ENCODE measurements at regions not wholly inside any gene's neighbourhood (a gene's known extent, or its start where the extent isn't known, plus 50 kb on each side); places are given as distances from the start of the nearest gene placed in this dataset.

DNA sequence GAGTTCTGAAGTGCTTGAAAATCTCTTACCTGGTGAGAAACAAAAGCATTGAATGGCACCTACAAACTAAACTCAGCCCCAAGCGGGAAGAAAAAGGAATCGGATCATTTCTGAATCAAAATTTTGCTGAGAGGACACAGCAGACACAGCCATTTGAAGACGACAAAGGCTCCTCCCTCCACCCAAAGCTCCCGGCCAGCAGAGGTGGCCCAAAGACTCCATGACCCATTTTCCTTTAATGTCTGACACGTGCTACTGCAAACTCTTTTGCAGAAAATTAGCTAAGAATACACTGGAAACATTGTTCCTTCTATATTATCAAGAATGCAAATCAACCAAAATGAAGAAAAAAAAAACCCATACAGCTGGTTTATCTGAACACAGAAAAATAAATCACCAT is 85.9 kb upstream of the FOXN3 start:
- H3K36me3 ChIP-seq, result peaks cover 4% of the 10 kb centered on the region
- no peak for TF ChIP-seq CTCF (IDR thresholded peaks at IDR 0.05)
- H3K27ac ChIP-seq, result no peak overlapping the region
- H3K4me1 ChIP-seq (ENCODE audit: control insufficient read depth in 1 of 2, insufficient read depth in 1 of 2, low read depth in 1 of 2, low read length in 1 of 2), result peaks cover 24 to 26% of the 10 kb centered on the region in 2 experiments
- no peak overlapping the region for H3K4me3 ChIP-seq (ENCODE audit: low read depth in 1 of 2, low read length in 1 of 2)
- H3K27me3 ChIP-seq, result no peaks in the 10 kb centered on the region
- H3K9me3 ChIP-seq, result no peaks in the 10 kb centered on the region

GRCh38 chr14:89501381-89501780 is 84.3 kb upstream of the FOXN3 start:
- Histone ChIP-seq H3K4me1 (ENCODE audit: control insufficient read depth in 1 of 2, insufficient read depth in 1 of 2, low read depth in 1 of 2, low read length in 1 of 2) (peaks cover 22 to 26% of the 10 kb centered on the region in 2 experiments), H3K4me3 (ENCODE audit: low read depth in 1 of 2, low read length in 1 of 2) (no peak overlapping the region), H3K27ac (no peak overlapping the region), H3K27me3 (no peaks in the 10 kb centered on the region), H3K36me3 (peaks cover 4% of the 10 kb centered on the region), H3K9me3 (no peaks in the 10 kb centered on the region)
- no peak for TF ChIP-seq CTCF (IDR thresholded peaks at IDR 0.05)

DNA sequence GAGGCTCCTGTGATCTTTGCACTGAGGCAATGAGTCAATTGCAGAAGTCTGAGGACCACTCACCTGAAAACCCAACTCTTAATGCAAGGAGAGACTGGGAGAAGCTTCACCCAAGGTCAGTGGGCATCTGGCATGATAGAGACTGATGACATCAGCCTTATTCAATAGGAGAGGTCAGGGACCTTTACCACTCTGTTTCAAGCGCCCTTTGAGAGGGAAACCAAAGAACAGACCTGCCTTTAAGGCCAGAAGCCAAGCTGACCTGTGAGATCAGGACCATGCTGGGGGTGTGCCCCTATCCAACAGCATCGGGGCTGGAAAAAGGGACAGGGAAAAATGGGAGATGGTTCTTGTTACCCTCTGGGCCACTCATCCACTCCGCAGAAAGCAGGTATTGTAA is 83.3 kb upstream of the FOXN3 start:
- Histone ChIP-seq H3K36me3 (peaks cover 4% of the 10 kb centered on the region), H3K4me1 (ENCODE audit: control insufficient read depth in 1 of 2, insufficient read depth in 1 of 2, low read depth in 1 of 2, low read length in 1 of 2) (peaks cover 22 to 26% of the 10 kb centered on the region in 2 experiments), H3K27me3 (no peaks in the 10 kb centered on the region), H3K4me3 (ENCODE audit: low read depth in 1 of 2, low read length in 1 of 2) (no peak overlapping the region), H3K27ac (no peak overlapping the region), H3K9me3 (no peaks in the 10 kb centered on the region)
- TF ChIP-seq CTCF (IDR thresholded peaks at IDR 0.05), result no peak

GRCh38 chr14:89498878-89499277 is 81.8 kb upstream of the FOXN3 start:
- no peaks in the 10 kb centered on the region for H3K27me3 ChIP-seq
- peaks cover 10 to 13% of the 10 kb centered on the region in 2 experiments for H3K4me1 ChIP-seq (ENCODE audit: control insufficient read depth in 1 of 2, insufficient read depth in 1 of 2, low read depth in 1 of 2, low read length in 1 of 2)
- no peak overlapping the region for H3K27ac ChIP-seq
- H3K36me3 ChIP-seq, result peaks cover 4% of the 10 kb centered on the region
- no peak for TF ChIP-seq CTCF (IDR thresholded peaks at IDR 0.05)
- no peak overlapping the region for H3K4me3 ChIP-seq (ENCODE audit: low read depth in 1 of 2, low read length in 1 of 2)
- no peaks in the 10 kb centered on the region for H3K9me3 ChIP-seq

DNA sequence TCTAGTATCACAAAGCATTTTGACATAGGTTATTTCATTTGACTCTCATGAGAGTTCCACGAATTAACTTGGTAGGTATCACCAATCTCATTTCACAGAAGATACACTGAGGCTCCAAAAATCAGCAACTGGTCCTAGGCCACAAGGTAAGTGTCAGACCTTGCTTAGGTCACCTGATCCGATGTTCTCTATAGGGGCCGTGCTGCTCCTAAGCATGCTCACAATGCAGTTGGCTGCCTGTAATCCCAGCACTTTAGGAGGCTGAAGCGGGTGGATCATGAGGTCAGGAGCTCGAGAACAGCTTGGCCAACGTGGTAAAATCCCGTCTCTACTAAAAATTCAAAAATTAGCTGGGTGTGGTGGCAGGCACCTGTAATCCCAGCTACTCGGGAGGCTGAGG is 78.7 kb upstream of the FOXN3 start:
- no peaks in the 10 kb centered on the region for H3K9me3 ChIP-seq

More for the DNA sequence above, 78.7 kb upstream of the FOXN3 start:
- H3K27ac ChIP-seq, result no peak overlapping the region
- no peaks in the 10 kb centered on the region for H3K27me3 ChIP-seq
- H3K4me1 ChIP-seq (ENCODE audit: control insufficient read depth in 1 of 2, insufficient read depth in 1 of 2, low read depth in 1 of 2, low read length in 1 of 2), result peaks cover 5 to 7% of the 10 kb centered on the region in 2 experiments
- H3K36me3 ChIP-seq, result peaks cover 4% of the 10 kb centered on the region
- no peak for TF ChIP-seq CTCF (IDR thresholded peaks at IDR 0.05)
- no peak overlapping the region for H3K4me3 ChIP-seq (ENCODE audit: low read depth in 1 of 2, low read length in 1 of 2)

All from neutrophil (primary cell).